PC-3 (cell line): ENCODE measurements at regions not wholly inside any gene's neighbourhood (a gene's known extent, or its start where the extent isn't known, plus 50 kb on each side); places are given as distances from the start of the nearest gene placed in this dataset.

Source experiments
- ATAC-seq: fragments of 200-7000 bp; cut with Tn5 transposase; 2 replicates; pipeline ENCODE4 v1.9.1; 2020; ENCODE audit warnings: mild to moderate bottlenecking, moderate library complexity
- BruUV-seq: library from RNA; stranded (reverse); fragments of 400-500 nt; replicated peaks from 2 replicates; lab custom pipeline; 2021; lab: Mats Ljungman, UMichigan
- CTCF ChIA-PET: fragments of 300-600 bp; sonication (Branson Sonifier 250); formaldehyde crosslinking; loops from one replicate; lab custom pipeline; 2022; ENCODE audit warnings: antibody characterized with exemption; lab: Charles Lee
- POLR2A ChIA-PET: fragments of 300-600 bp; sonication (Branson Sonifier 250); formaldehyde crosslinking; loops from one replicate; lab custom pipeline; 2022; ENCODE audit warnings: antibody characterized with exemption; ENCODE audit not compliant: unreplicated experiment; lab: Charles Lee
- DNase-seq: peaks from one replicate; pipeline ENCODE4 v3.0.0-alpha.2; 2015
- H2AFZ ChIP-seq: fragments of 300-600 bp; sonication (generic); 2 replicates; pipeline ENCODE4 v1.6.0; 2016; ENCODE audit warnings: antibody characterized with exemption, low read length
- H3F3A ChIP-seq: fragments of 300-600 bp; sonication (generic); one replicate; pipeline ENCODE4 v1.6.0; 2017; ENCODE audit warnings: antibody characterized with exemption, low read length, control low read depth, mild to moderate bottlenecking; ENCODE audit not compliant: unreplicated experiment
- H3K27ac ChIP-seq: fragments of 300-600 bp; sonication (generic); 2 replicates; pipeline ENCODE4 v1.5.1; 2016; ENCODE audit warnings: mild to moderate bottlenecking, low read length
- H3K27me3 ChIP-seq: fragments of 300-600 bp; sonication (generic); 2 replicates; pipeline ENCODE4 v1.6.1; 2016; ENCODE audit warnings: low read length, mixed read lengths
- H3K36me3 ChIP-seq: fragments of 300-600 bp; sonication (generic); 2 replicates; pipeline ENCODE4 v1.6.1; 2016; ENCODE audit warnings: low read depth, mixed run types, low read length, mixed read lengths
- H3K4me1 ChIP-seq: fragments of 300-600 bp; sonication (generic); 2 replicates; pipeline ENCODE4 v1.5.1; 2016; ENCODE audit warnings: low read length; ENCODE audit not compliant: insufficient read depth
- H3K4me2 ChIP-seq: fragments of 300-600 bp; sonication (generic); 2 replicates; pipeline ENCODE4 v1.6.0; 2016; ENCODE audit warnings: low read length
- H3K4me3 ChIP-seq: fragments of 300-600 bp; sonication (generic); 2 replicates; pipeline ENCODE4 v1.5.1; 2016; ENCODE audit warnings: mild to moderate bottlenecking, low read length, mixed read lengths
- H3K79me2 ChIP-seq: fragments of 300-600 bp; sonication (generic); 2 replicates; pipeline ENCODE4 v1.6.1; 2017; ENCODE audit warnings: low read length, mixed read lengths
- H3K9ac ChIP-seq: fragments of 300-600 bp; sonication (generic); 2 replicates; pipeline ENCODE4 v1.6.0; 2016; ENCODE audit warnings: mild to moderate bottlenecking, low read length
- H3K9me2 ChIP-seq: fragments of 300-600 bp; sonication (generic); replicated peaks from 2 replicates; pipeline ENCODE4 v1.6.1; 2016; ENCODE audit warnings: mixed run types, low read length, mixed read lengths
- H3K9me3 ChIP-seq: fragments of 300-600 bp; sonication (generic); 2 replicates; pipeline ENCODE4 v1.6.1; 2016; ENCODE audit warnings: low read length, mixed read lengths
- H4K20me1 ChIP-seq: fragments of 300-600 bp; sonication (generic); 2 replicates; pipeline ENCODE4 v1.6.1; 2016; ENCODE audit warnings: low read length, mixed read lengths
- CTCF ChIP-seq: fragments of 300-600 bp; sonication (generic); conservative IDR thresholded peaks from 2 replicates; pipeline ENCODE4 v1.5.1; 2017; ENCODE audit warnings: antibody characterized with exemption, low read depth, mild to moderate bottlenecking, low read length
- EZH2 ChIP-seq: fragments of 300-600 bp; sonication (generic); IDR thresholded peaks from one replicate; pipeline ENCODE4 v1.6.1; 2017; ENCODE audit warnings: antibody characterized with exemption, mild to moderate bottlenecking, low read length; ENCODE audit not compliant: unreplicated experiment
- EZH2phosphoT487 ChIP-seq: fragments of 300-600 bp; sonication (generic); IDR thresholded peaks from 2 replicates; pipeline ENCODE4 v1.6.1; 2018; ENCODE audit warnings: mild to moderate bottlenecking, antibody characterized with exemption, low read length, borderline replicate concordance
- intact Hi-C: fragments of 100-400 bp; cut with micrococcal nuclease; formaldehyde crosslinking; loops from 2 replicates; pipeline ENCODE4 v1.9.0; 2023

GRCh38 chr4:15344041-15344440 is 83.8 kb upstream of the C1QTNF7 start:
- TF ChIP-seq EZH2phosphoT487 (no peak), CTCF (no peak), EZH2 (no peak)
- no peak overlapping the region for H3K9ac ChIP-seq
- no peak overlapping the region for H3K27ac ChIP-seq
- no TSS peak for BruUV-seq
- no peaks in the 10 kb centered on the region for H3K36me3 ChIP-seq
- no peaks in the 10 kb centered on the region for H3K9me2 ChIP-seq
- no peak overlapping the region for H2AFZ ChIP-seq
- no peak overlapping the region for H3K4me3 ChIP-seq
- no peaks in the 10 kb centered on the region for H3K79me2 ChIP-seq
- intact Hi-C loops, result no loop called here
- POLR2A ChIA-PET, result no interaction called here
- no peaks in the 10 kb centered on the region for H3K4me1 ChIP-seq
- CTCF ChIA-PET, result no interaction called here
- peaks cover 52% of the 10 kb centered on the region for H3K27me3 ChIP-seq
- DNase-seq, result no peak
- no peaks in the 10 kb centered on the region for H3K9me3 ChIP-seq
- no peaks in the 10 kb centered on the region for H4K20me1 ChIP-seq
- ATAC-seq, result no peak
- no peaks in the 10 kb centered on the region for H3F3A ChIP-seq
- H3K4me2 ChIP-seq, result no peak overlapping the region

DNA sequence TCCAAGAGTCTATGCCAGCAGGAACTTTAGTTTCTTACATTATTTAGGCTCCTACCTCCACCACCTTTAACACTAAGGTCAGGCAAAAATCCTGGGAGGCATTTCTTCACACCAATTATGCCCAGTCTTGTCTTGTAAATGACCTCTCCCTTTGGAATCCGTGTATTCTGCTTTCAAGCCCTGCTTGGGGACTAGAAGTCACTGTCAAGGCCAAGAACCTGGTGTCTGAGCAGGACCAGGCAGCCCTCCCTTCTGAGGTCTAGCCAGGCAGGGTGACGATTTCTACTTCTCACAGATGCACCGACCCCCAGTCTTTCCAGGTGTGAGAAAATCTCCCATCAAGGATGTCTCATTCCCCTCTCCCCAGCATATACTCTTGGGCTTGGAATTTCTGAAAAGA is 82.7 kb upstream of the C1QTNF7 start:
- intact Hi-C loops, result no loop called here
- Histone ChIP-seq H4K20me1 (no peaks in the 10 kb centered on the region), H3K9ac (no peak overlapping the region), H3K4me2 (no peak overlapping the region), H3K36me3 (no peaks in the 10 kb centered on the region), H3K27me3 (peaks cover 46% of the 10 kb centered on the region), H3F3A (no peaks in the 10 kb centered on the region), H3K9me2 (no peaks in the 10 kb centered on the region), H3K9me3 (no peaks in the 10 kb centered on the region), H2AFZ (no peak overlapping the region), H3K27ac (no peak overlapping the region), H3K4me3 (no peak overlapping the region), H3K4me1 (no peaks in the 10 kb centered on the region), H3K79me2 (no peaks in the 10 kb centered on the region)
- ATAC-seq, result no peak
- no peak for DNase-seq
- BruUV-seq, result no TSS peak
- TF ChIP-seq EZH2 (no peak), CTCF (no peak), EZH2phosphoT487 (no peak)
- POLR2A ChIA-PET, result interaction anchor here (0.6 kb wide), 1 partner anchor 351 kb away, joined by 3 read pairs; no protein-coding TSS in a partner anchor
- CTCF ChIA-PET, result no interaction called here

GRCh38 chr4:15348236-15348635 is 79.6 kb upstream of the C1QTNF7 start:
- no peak overlapping the region for H3K9ac ChIP-seq
- no peaks in the 10 kb centered on the region for H3K9me2 ChIP-seq
- ATAC-seq, result no peak
- H4K20me1 ChIP-seq, result no peaks in the 10 kb centered on the region
- no peaks in the 10 kb centered on the region for H3F3A ChIP-seq
- H3K27ac ChIP-seq, result no peak overlapping the region
- TF ChIP-seq CTCF (no peak), EZH2phosphoT487 (no peak), EZH2 (no peak)
- intact Hi-C loops, result no loop called here
- no peaks in the 10 kb centered on the region for H3K4me1 ChIP-seq
- POLR2A ChIA-PET, result no interaction called here
- no peaks in the 10 kb centered on the region for H3K36me3 ChIP-seq
- no peak overlapping the region for H3K4me3 ChIP-seq
- no peak overlapping the region for H2AFZ ChIP-seq
- H3K79me2 ChIP-seq, result no peaks in the 10 kb centered on the region
- H3K27me3 ChIP-seq, result peaks cover 34% of the 10 kb centered on the region
- CTCF ChIA-PET, result no interaction called here
- no peak for DNase-seq
- H3K9me3 ChIP-seq, result no peaks in the 10 kb centered on the region
- H3K4me2 ChIP-seq, result no peak overlapping the region
- BruUV-seq, result no TSS peak
